GM12875 (cell line): ENCODE measurements at regions not wholly inside any gene's neighbourhood (a gene's known extent, or its start where the extent isn't known, plus 50 kb on each side); places are given as distances from the start of the nearest gene placed in this dataset.

Experiments
- H3K4me3 ChIP-seq: one replicate; pipeline ENCODE4 v1.5.1; 2011; ENCODE audit warnings: low read depth, low read length, control low read depth
- CTCF ChIP-seq: IDR thresholded peaks from 2 replicates; pipeline ENCODE4 v1.5.1; 2011; ENCODE audit warnings: low read depth, mild to moderate bottlenecking, control low read depth, inconsistent platforms, low read length, moderate library complexity, borderline replicate concordance; ENCODE audit not compliant: insufficient read depth

GRCh38 chr4:121277194-121278105 lies 103.4 kb downstream of the QRFPR start:
- H3K4me3 ChIP-seq = no peak overlapping the region
- peak; percentile 70 for TF ChIP-seq CTCF

- H3K4me3 ChIP-seq = no peak overlapping the region
- TF ChIP-seq CTCF = no peak
These were observed 107.6 kb downstream of the QRFPR start for GRCh38 chr4:121273191-121273590.

GRCh38 chr4:121272526-121272925 lies 108.3 kb downstream of the QRFPR start:
- no peak overlapping the region for H3K4me3 ChIP-seq
- TF ChIP-seq CTCF = no peak

- no peak for TF ChIP-seq CTCF
- no peak overlapping the region for H3K4me3 ChIP-seq
These were observed 106.3 kb upstream of the TNIP3 start for GRCh38 chr4:121270389-121270788.

- no peak for TF ChIP-seq CTCF
- H3K4me3 ChIP-seq = no peak overlapping the region
These were observed 104.9 kb upstream of the TNIP3 start for GRCh38 chr4:121269001-121269400.

- H3K4me3 ChIP-seq = no peak overlapping the region
- TF ChIP-seq CTCF = no peak
These were observed 102.9 kb upstream of the TNIP3 start for GRCh38 chr4:121266982-121267381.

GRCh38 chr4:121256887-121257466 lies 92.9 kb upstream of the TNIP3 start:
- no peak for TF ChIP-seq CTCF
- H3K4me3 ChIP-seq = no peak overlapping the region
